ENCODE measurements at regions not wholly inside any gene's neighbourhood (a gene's known extent, or its start where the extent isn't known, plus 50 kb on each side); places are given as distances from the start of the nearest gene placed in this dataset.

DNA sequence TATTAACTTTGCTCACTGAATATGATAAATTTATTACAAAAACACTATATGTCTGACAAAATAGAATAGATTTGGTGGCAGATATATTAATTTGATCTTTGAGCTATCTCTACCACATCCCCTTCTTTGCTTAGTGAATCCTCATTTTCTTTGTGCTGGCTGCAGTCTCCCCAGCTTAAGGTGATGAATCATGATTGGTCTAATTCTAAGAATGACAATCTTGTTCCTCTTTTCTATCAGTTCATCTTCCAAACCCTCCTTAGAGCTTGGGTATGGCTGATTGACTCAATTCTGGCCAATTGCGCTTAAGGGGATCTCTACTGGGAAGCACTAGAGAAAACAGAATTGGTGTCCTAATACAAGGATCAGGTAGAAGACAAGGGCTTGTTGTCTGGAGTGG, 309.6 kb upstream of the GOLIM4 start:
- no peaks in the 10 kb centered on the region for H3K27me3 Mint-ChIP-seq (ENCODE audit: low read depth)
- no peaks in the 10 kb centered on the region for H3K4me1 Mint-ChIP-seq
- no peak overlapping the region for H3K4me3 Mint-ChIP-seq
- H3K9me3 Mint-ChIP-seq, result no peaks in the 10 kb centered on the region
- H3K36me3 Mint-ChIP-seq (ENCODE audit: low read depth), result no peaks in the 10 kb centered on the region
- TF ChIP-seq, protein P1, sequence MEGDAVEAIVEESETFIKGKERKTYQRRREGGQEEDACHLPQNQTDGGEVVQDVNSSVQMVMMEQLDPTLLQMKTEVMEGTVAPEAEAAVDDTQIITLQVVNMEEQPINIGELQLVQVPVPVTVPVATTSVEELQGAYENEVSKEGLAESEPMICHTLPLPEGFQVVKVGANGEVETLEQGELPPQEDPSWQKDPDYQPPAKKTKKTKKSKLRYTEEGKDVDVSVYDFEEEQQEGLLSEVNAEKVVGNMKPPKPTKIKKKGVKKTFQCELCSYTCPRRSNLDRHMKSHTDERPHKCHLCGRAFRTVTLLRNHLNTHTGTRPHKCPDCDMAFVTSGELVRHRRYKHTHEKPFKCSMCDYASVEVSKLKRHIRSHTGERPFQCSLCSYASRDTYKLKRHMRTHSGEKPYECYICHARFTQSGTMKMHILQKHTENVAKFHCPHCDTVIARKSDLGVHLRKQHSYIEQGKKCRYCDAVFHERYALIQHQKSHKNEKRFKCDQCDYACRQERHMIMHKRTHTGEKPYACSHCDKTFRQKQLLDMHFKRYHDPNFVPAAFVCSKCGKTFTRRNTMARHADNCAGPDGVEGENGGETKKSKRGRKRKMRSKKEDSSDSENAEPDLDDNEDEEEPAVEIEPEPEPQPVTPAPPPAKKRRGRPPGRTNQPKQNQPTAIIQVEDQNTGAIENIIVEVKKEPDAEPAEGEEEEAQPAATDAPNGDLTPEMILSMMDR (IDR thresholded peaks at IDR 0.05; ENCODE audit: unreplicated experiment in 3 of 3), result no peak
- no peak overlapping the region for H3K27ac Mint-ChIP-seq

DNA sequence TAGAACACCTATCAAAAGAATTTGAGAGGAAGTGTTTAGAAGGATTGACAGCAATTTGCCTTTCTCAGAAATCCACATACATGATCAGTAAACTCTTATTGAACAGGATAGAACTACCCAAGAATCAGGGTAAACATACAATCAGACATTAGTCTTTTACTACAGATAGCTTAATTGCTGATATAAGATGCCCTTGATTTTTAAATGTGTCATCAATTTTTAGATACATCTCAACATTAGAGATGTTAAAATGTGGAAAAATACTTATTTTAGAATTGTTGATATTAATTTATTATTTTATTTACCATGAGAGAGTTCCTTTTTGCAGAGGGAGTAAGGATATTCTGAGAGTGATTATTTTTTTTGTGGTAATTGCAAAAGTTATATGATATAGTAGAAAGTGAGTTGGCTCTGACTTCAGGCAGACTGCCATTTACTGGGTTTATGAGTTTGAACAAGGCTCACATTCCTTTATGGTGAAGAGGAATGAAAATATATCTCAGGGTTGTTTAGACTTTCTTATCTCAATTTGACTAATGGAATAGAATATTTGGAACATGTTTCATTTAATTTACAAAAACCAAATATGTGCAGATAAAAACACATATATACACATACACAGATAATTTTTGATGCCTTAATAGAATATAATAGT, 302.8 kb upstream of the GOLIM4 start:
- no peak overlapping the region for H3K4me3 Mint-ChIP-seq
- H3K27me3 Mint-ChIP-seq (ENCODE audit: low read depth), result no peaks in the 10 kb centered on the region
- H3K9me3 Mint-ChIP-seq, result no peaks in the 10 kb centered on the region
- H3K27ac Mint-ChIP-seq, result no peak overlapping the region
- H3K4me1 Mint-ChIP-seq, result no peaks in the 10 kb centered on the region
- H3K36me3 Mint-ChIP-seq (ENCODE audit: low read depth), result no peaks in the 10 kb centered on the region
- TF ChIP-seq, protein P1 (IDR thresholded peaks at IDR 0.05; ENCODE audit: unreplicated experiment in 3 of 3), result no peak

DNA sequence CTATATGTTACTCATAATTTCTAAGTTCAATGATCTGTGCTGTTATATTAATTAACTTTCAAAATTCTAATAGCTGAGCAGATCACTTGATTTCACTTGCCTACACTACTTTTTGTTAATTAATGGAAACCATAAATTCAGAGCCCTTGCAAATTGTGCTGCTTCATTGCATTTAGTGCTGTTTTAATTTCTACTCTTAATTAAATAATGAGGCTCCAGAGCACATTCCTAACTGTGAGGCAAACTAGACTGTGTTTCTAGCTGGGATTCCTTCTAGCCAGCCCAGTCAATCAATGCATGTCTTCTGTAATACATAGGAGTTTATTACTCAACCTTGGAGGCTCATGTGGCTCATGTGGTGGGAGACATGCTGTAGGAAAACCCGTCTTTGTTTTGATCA, 301.1 kb upstream of the GOLIM4 start:
- Mint-ChIP-seq H3K27ac (no peak overlapping the region), H3K27me3 (ENCODE audit: low read depth) (no peaks in the 10 kb centered on the region), H3K4me3 (no peak overlapping the region), H3K9me3 (no peaks in the 10 kb centered on the region), H3K36me3 (ENCODE audit: low read depth) (no peaks in the 10 kb centered on the region), H3K4me1 (no peaks in the 10 kb centered on the region)
- TF ChIP-seq, protein P1 (IDR thresholded peaks at IDR 0.05; ENCODE audit: unreplicated experiment in 3 of 3), result no peak

DNA sequence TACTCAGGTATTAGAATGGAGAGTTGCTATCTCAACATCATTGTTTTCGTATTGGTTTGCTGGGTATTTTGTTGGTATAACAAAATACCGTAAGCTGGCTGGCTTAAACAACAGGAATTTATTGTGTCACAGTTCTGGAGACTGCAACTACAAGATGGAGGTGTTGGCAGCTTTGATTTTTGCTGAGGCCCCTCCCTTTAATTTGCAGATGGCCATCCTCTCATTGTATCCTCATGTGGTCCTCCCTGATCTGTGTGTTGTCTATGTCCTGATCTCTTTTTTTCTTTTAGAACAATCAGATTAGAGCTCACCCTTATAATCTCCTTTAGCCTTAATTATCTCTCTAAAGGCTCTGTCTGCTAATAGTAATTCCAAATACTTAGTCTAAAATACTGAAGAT, 299.8 kb upstream of the GOLIM4 start:
- no peaks in the 10 kb centered on the region for H3K27me3 Mint-ChIP-seq (ENCODE audit: low read depth)
- TF ChIP-seq, protein P1 (IDR thresholded peaks at IDR 0.05; ENCODE audit: unreplicated experiment in 3 of 3), result no peak
- no peak overlapping the region for H3K27ac Mint-ChIP-seq
- H3K4me1 Mint-ChIP-seq, result no peaks in the 10 kb centered on the region
- H3K9me3 Mint-ChIP-seq, result no peaks in the 10 kb centered on the region
- H3K36me3 Mint-ChIP-seq (ENCODE audit: low read depth), result no peaks in the 10 kb centered on the region
- no peak overlapping the region for H3K4me3 Mint-ChIP-seq

DNA sequence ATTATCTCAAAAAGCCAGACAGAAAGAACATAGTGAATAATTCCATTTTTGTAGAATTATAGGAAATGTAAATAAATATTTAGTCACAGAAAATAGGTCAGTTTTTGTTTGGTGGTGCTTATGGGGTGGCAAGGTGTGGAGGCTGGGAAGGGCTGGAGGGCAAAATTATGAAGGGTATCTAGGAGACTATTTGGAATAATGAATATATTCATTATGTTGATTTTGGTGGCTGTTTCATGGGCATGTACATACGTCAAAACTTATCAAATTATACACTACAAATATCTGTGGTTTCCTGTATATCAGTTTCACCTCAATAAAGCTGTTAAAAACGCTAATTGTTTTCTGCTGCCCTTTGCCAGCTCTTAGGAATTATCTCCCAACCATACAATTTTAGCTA, 298.7 kb upstream of the GOLIM4 start:
- H3K27me3 Mint-ChIP-seq (ENCODE audit: low read depth), result no peaks in the 10 kb centered on the region
- H3K4me3 Mint-ChIP-seq, result no peak overlapping the region
- no peaks in the 10 kb centered on the region for H3K4me1 Mint-ChIP-seq
- no peaks in the 10 kb centered on the region for H3K36me3 Mint-ChIP-seq (ENCODE audit: low read depth)
- peaks cover 3% of the 10 kb centered on the region for H3K9me3 Mint-ChIP-seq
- TF ChIP-seq, protein P1 (IDR thresholded peaks at IDR 0.05; ENCODE audit: unreplicated experiment in 3 of 3), result no peak
- no peak overlapping the region for H3K27ac Mint-ChIP-seq

DNA sequence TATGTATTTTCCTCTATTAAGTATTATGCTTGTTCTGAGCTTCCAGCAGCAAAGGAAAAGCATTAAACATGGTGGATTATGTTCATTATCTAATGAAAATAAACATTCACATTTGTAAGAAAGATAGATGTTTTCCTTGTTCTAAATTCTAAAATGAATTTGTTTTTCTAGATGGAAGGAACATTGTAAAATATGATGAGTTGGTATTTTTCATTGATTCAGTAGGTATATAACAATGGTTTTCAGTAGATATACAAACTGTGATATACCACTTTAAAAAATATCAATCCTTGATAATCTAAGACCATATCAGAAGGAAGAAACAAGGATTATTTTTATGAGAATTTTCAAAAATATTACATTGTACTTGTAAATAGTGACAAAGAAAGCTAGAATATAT, 290.6 kb upstream of the GOLIM4 start:
- H3K27ac Mint-ChIP-seq, result no peak overlapping the region
- no peaks in the 10 kb centered on the region for H3K27me3 Mint-ChIP-seq (ENCODE audit: low read depth)
- H3K36me3 Mint-ChIP-seq (ENCODE audit: low read depth), result peaks cover 7% of the 10 kb centered on the region
- H3K4me3 Mint-ChIP-seq, result no peak overlapping the region
- H3K9me3 Mint-ChIP-seq, result peaks cover 19% of the 10 kb centered on the region
- TF ChIP-seq, protein P1 (IDR thresholded peaks at IDR 0.05; ENCODE audit: unreplicated experiment in 3 of 3), result no peak
- no peaks in the 10 kb centered on the region for H3K4me1 Mint-ChIP-seq

All from nephron (organoid).